ENCODE measurements at regions not wholly inside any gene's neighbourhood (a gene's known extent, or its start where the extent isn't known, plus 50 kb on each side); places are given as distances from the start of the nearest gene placed in this dataset.

DNA sequence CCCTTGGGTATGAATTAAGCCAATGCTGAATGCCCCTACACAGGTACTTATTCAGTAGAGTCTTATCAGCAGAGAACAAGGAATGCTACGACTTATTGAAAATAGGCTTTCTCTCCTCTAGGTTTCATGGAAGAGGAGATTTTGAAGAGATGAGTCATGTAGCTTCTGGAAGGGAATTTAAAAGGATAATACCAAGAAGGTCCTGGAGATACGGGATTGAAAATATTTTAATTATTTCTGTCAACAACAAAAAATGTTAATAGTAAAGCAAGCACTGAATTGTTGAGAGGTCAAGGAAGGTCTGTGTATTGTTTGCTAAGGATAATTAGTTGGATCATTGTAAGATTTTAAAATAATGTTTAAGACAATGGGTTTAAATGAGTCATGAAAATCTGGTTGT lies 293.0 kb upstream of the SPHKAP start:
- POLR2A ChIA-PET, result no interaction called here

DNA sequence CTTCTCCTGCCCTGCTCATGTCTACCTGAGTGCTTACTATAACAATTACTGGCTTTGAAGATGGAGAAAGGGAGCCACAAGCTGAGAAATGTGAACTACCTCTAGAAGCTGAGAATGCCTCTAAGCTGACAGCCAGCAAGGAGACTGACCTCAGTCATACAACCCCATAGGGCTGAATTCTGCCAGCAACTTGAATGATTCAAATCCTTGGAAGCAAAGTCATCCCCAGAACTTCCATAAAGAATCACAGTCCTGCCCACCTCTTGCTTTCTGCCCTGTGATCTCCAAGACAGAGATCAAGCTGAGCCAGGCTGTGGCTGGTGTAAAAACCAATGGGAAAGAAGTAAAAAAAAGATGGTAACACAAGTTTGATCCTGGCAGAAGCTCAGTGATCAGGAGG lies 288.2 kb upstream of the SPHKAP start:
- H3K4me1 Mint-ChIP-seq (ENCODE audit: low read depth, unreplicated experiment), result no peaks in the 10 kb centered on the region
- ChIA-PET POLR2A (no interaction called here), CTCF (no interaction called here)
- Histone ChIP-seq H3K27me3 (replicated peaks; ENCODE audit: control insufficient read depth, insufficient read depth, low read length) (no peaks in the 10 kb centered on the region), H3K4me1 (no peaks in the 10 kb centered on the region), H3K36me3 (ENCODE audit: control insufficient read depth, insufficient read depth, low read length) (no peaks in the 10 kb centered on the region), H3K4me3 (ENCODE audit: low read depth, low read length) (no peak overlapping the region), H3K9me3 (no peaks in the 10 kb centered on the region)
- no peak overlapping the region for H3K27ac Mint-ChIP-seq (ENCODE audit: unreplicated experiment)
- BruUV-seq (replicated peaks), result no TSS peak
- DNase-seq, result no peak
- H3K9me3 Mint-ChIP-seq (ENCODE audit: unreplicated experiment), result peaks cover 9% of the 10 kb centered on the region
- peaks cover 6% of the 10 kb centered on the region for H3K36me3 Mint-ChIP-seq (ENCODE audit: insufficient read depth, unreplicated experiment)
- no peak overlapping the region for H3K4me3 Mint-ChIP-seq (ENCODE audit: unreplicated experiment)
- intact Hi-C loops (cut with micrococcal nuclease; ENCODE audit: unreplicated experiment), result no loop called here
- H3K27me3 Mint-ChIP-seq (ENCODE audit: insufficient read depth, unreplicated experiment), result peaks cover 6% of the 10 kb centered on the region
- TF ChIP-seq, protein P1, sequence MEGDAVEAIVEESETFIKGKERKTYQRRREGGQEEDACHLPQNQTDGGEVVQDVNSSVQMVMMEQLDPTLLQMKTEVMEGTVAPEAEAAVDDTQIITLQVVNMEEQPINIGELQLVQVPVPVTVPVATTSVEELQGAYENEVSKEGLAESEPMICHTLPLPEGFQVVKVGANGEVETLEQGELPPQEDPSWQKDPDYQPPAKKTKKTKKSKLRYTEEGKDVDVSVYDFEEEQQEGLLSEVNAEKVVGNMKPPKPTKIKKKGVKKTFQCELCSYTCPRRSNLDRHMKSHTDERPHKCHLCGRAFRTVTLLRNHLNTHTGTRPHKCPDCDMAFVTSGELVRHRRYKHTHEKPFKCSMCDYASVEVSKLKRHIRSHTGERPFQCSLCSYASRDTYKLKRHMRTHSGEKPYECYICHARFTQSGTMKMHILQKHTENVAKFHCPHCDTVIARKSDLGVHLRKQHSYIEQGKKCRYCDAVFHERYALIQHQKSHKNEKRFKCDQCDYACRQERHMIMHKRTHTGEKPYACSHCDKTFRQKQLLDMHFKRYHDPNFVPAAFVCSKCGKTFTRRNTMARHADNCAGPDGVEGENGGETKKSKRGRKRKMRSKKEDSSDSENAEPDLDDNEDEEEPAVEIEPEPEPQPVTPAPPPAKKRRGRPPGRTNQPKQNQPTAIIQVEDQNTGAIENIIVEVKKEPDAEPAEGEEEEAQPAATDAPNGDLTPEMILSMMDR (IDR thresholded peaks at IDR 0.05; ENCODE audit: insufficient read depth in 1 of 2, low read depth in 1 of 2, low read length in 1 of 2, severe bottlenecking in 1 of 2, unreplicated experiment in 1 of 2), result no peak

More for the DNA sequence above, 293.0 kb upstream of the SPHKAP start:
- no TSS peak for BruUV-seq (replicated peaks)
- peaks cover 9% of the 10 kb centered on the region for H3K9me3 Mint-ChIP-seq (ENCODE audit: unreplicated experiment)
- no peaks in the 10 kb centered on the region for H3K4me1 Mint-ChIP-seq (ENCODE audit: low read depth, unreplicated experiment)
- H3K36me3 Mint-ChIP-seq (ENCODE audit: insufficient read depth, unreplicated experiment), result no peaks in the 10 kb centered on the region
- Histone ChIP-seq H3K9me3 (no peaks in the 10 kb centered on the region), H3K27me3 (replicated peaks; ENCODE audit: control insufficient read depth, insufficient read depth, low read length) (no peaks in the 10 kb centered on the region), H3K4me1 (no peaks in the 10 kb centered on the region), H3K4me3 (ENCODE audit: low read depth, low read length) (no peak overlapping the region), H3K36me3 (ENCODE audit: control insufficient read depth, insufficient read depth, low read length) (no peaks in the 10 kb centered on the region)
- TF ChIP-seq, protein P1 (IDR thresholded peaks at IDR 0.05; ENCODE audit: insufficient read depth in 1 of 2, low read depth in 1 of 2, low read length in 1 of 2, severe bottlenecking in 1 of 2, unreplicated experiment in 1 of 2), result no peak
- peaks cover 6% of the 10 kb centered on the region for H3K27me3 Mint-ChIP-seq (ENCODE audit: insufficient read depth, unreplicated experiment)
- CTCF ChIA-PET, result no interaction called here
- H3K27ac Mint-ChIP-seq (ENCODE audit: unreplicated experiment), result no peak overlapping the region
- DNase-seq, result no peak
- H3K4me3 Mint-ChIP-seq (ENCODE audit: unreplicated experiment), result no peak overlapping the region
- intact Hi-C loops (cut with micrococcal nuclease; ENCODE audit: unreplicated experiment), result no loop called here

DNA sequence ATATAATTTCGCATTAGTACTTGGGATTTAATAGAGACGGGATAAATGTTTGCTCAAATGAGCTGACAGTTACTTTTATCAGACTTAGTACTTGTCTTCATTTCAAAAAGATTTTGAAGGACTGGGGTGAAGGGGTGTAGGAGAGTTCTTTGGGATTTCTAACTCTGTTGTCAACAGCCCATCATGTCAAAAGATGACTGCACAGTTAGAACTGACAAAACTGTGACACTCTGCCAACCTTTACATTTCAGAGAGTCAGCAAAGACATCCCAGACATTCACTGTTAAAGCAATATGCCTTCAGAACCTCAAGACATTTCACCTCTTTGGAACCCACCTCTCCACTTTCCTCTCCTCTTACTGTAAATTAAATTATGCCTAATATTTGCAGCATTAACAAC lies 285.4 kb upstream of the SPHKAP start:
- Histone ChIP-seq H3K4me3 (ENCODE audit: low read depth, low read length) (no peak overlapping the region), H3K36me3 (ENCODE audit: control insufficient read depth, insufficient read depth, low read length) (no peaks in the 10 kb centered on the region), H3K9me3 (no peaks in the 10 kb centered on the region), H3K27me3 (replicated peaks; ENCODE audit: control insufficient read depth, insufficient read depth, low read length) (no peaks in the 10 kb centered on the region), H3K4me1 (no peaks in the 10 kb centered on the region)
- TF ChIP-seq, protein P1 (IDR thresholded peaks at IDR 0.05; ENCODE audit: insufficient read depth in 1 of 2, low read depth in 1 of 2, low read length in 1 of 2, severe bottlenecking in 1 of 2, unreplicated experiment in 1 of 2), result no peak
- Mint-ChIP-seq H3K27ac (ENCODE audit: unreplicated experiment) (no peak overlapping the region), H3K4me3 (ENCODE audit: unreplicated experiment) (no peak overlapping the region), H3K4me1 (ENCODE audit: low read depth, unreplicated experiment) (no peaks in the 10 kb centered on the region), H3K9me3 (ENCODE audit: unreplicated experiment) (peaks cover 9% of the 10 kb centered on the region), H3K27me3 (ENCODE audit: insufficient read depth, unreplicated experiment) (peaks cover 6% of the 10 kb centered on the region), H3K36me3 (ENCODE audit: insufficient read depth, unreplicated experiment) (peaks cover 6% of the 10 kb centered on the region)
- ChIA-PET CTCF (no interaction called here), POLR2A (no interaction called here)
- BruUV-seq (replicated peaks), result no TSS peak
- DNase-seq, result no peak
- intact Hi-C loops (cut with micrococcal nuclease; ENCODE audit: unreplicated experiment), result no loop called here

Measured in Caco-2 (cell line).